Stimulated activated CD4-positive, alpha-beta T cell treated with anti-CD3 and anti-CD28 coated beads, TNF-alpha, amount 100 ng/mL, for 4 hours (primary cell): ENCODE measurements at regions not wholly inside any gene's neighbourhood (a gene's known extent, or its start where the extent isn't known, plus 50 kb on each side); places are given as distances from the start of the nearest gene placed in this dataset.

ENCODE experiments used
- DNase-seq, 3 experiments: peaks; one replicate each; pipeline ENCODE4 v3.0.0-alpha.2; 2020; ENCODE audit warnings: low read depth in 3 of 3

DNA sequence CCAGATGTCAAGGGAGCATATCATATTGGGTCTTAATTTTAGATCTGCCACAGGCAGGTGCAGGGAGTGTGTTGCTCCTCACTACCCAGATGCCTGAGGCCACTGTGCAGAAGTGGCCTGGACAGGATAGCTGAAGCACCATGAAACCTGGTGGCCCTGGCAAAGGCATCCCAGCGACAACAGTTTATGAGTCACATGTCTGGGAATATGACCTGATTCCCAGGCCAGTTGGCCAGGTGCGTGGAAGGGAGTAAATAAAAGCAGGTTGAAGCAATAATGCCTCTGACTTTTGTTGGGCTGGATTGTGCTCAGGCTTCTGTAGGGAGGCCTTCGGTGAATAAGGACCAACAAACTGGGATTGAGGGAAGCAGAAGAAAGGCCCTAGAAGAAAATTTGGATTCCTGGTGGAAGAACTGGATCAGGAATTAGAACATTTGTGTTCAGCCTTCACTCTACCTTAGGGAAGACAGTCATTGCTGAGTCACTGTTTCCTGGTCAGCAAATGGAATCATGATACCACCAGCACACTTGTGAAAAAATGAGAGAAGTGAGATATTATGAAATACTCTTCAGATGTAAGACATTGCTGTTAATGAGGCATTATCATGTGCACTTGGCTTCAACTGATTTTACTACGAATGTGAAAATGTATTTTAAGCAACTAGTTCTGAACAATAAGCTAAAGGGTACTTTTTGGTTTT is 78.4 kb upstream of the ZNF516 start:
- DNase-seq: no peak

DNA sequence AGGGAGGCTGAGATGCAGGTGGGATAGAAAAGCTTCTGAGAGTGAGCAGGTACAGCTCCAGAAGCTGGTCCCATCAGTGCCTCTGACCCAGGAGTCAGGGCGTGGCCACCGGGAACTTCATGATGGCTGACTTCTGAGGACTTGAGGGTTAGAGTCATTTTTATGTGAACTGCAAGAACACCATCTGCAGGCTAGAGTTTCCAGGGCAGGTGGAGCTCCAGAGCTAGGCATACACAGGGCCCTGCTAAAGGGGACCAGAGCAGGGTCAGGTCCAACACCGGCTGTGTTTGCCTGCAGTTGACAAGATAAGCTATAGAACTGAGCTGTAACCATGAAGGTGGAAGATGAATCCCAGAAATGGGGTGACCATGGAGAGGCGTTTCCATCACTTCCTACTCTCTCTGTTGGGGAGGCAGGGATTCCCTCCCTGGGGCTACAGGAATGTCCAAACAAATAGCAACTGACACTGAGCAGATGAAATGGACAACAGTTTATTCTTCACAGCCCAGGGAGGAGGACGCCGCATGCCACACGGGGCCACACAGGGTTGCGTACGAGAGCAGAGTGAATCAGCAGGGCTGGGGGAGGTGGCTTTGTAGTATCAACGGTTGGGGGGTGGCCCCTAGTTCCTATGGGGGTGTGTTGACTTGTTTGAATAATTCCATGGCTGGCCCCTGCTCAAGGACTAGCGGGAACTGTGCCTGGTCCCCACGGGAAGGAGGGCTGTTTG is 77.6 kb upstream of the ZNF516 start:
- DNase-seq: no peak

DNA sequence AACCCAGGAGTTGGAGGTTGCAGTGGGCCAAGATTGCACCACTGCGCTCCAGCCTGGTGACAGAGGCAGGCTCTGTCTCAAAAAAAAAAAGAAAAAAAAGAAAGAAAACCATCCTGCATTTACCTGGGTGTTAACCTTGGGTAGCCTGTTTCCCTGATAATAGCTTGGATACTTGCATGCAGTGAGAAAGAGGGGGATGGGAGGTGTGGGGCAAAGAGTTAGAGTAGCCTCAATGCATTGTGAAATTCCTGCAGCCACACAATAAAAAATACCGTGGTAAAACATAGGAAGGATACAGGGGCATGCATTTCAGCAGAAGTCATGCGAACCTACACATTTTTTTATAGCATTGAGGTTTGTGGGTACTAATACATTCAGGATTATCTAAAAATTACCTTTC is 76.6 kb upstream of the ZNF516 start:
- DNase-seq: no peak

DNA sequence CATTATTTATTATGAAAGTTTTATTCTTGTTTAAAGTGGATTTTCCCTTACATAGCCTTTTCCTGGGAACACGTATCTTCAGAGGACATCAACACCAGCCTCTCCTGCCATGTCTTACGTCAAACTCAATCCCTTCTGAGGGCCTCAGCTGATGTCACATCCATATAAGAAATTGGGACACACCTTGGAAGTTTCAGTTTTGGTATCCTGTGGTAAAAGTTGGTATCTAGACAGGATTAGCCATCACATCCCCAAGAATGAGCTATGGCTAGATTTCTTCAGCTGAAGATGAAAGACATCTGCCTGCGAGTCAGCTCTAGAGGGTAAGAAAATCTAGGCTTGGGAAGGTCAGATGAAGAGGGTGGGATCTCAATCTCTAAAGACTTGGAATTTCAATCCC is 75.8 kb upstream of the ZNF516 start:
- DNase-seq: no peak

DNA sequence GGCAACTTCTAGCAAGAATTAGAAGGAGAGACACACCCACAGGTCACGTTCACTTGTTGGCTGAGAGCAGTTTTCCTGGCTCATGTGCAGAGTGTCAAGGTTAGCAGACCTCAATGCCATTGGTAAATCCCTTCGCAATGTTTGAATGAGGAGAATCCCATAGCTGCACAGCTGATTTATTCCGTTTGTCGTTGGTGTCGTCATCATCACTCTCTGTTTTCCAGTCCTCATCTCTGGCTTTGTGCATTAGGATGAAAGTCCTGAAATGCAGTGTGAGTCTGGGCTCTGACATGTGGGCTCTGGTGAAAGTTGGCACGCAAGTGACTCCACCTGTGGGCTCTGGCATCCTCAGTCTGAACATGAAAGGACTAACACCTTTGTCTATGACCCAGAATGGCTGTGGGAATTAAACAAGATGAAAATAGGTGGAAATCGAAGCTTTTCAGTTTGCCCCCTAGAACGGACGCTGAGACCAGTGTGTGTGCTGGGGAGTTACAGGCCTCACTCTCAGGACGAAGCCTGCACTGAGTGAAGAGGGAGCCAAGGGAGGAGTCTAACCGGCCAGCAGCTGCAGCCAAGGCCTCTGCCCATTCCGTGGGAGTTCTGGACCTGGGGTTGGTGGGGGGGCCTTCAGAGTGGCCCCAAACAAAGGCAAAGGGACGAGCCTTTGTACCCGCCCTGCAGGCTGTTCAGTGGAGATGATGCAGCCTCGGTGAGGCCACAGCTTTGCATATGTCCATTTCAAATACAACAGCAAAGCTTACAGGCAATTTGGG is 74.8 kb upstream of the ZNF516 start:
- DNase-seq: no peak

DNA sequence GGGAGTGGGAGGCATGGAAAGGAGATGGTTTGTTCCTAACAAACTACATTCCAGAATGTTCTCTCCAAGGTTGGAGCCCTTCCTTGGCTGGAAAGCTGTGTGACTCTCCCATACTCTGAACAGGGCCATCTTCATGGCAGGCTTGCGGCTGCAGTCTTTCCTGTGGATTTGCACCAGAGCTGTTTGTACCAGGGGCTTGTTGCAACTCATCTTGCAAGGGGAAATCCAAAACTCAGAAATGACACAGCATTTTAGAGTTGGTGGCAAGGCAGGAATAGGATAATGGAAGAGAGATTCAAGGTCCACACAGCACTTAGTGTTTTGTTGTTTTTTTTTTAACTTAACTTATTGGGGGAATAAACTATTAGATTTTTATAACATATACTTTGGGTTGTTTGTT is 73.7 kb upstream of the ZNF516 start:
- no peak for DNase-seq

DNA sequence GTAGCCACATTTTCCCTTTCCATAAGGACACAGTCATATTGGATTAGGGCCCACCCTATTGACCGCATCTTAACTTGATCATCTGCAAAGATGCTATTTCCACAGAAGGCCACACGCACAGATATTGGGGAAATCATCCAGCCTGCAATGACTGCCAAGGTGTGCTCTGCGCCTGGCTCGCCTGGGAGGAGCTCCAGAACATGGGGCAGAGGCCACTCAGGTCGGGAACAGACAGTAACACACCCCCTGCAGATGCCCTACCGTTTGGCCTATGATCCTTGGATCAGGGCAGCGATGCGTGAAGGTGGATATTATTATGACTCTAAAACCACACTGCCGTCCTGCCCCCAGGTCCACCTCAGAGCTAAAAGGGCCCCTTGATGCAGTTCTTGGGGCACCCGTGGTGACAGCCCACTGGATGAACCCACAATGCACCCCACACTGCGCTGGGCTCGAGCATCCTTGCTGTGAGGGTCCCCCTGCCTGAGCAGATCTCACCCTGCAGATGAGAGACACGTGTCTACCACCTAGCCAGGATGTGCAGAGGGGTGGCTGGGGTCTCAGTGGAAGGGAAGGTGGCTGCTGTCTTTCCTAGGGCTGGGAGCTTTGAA is 72.9 kb upstream of the ZNF516 start:
- no peak for DNase-seq

DNA sequence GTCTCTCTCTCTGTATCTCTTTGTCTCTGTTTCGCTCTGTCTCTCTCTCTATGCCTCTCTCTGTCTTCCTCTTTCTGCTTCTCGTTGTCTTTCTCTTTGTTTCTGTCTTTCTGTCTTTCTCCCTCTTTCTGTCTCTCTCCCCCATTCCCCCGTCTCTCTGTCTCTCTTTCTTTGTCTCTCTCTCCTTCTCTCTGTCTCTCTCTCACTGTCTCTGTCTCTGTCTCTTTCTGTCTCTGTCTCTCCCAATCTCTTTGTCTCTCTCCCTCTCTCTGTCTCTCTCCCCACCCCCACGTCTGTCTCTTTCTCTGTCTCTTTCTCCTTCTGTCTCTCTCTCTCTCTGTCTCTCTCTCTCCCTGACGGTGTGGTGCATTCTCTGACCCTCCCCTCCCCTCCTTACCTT is 71.9 kb upstream of the ZNF516 start:
- DNase-seq: no peak

DNA sequence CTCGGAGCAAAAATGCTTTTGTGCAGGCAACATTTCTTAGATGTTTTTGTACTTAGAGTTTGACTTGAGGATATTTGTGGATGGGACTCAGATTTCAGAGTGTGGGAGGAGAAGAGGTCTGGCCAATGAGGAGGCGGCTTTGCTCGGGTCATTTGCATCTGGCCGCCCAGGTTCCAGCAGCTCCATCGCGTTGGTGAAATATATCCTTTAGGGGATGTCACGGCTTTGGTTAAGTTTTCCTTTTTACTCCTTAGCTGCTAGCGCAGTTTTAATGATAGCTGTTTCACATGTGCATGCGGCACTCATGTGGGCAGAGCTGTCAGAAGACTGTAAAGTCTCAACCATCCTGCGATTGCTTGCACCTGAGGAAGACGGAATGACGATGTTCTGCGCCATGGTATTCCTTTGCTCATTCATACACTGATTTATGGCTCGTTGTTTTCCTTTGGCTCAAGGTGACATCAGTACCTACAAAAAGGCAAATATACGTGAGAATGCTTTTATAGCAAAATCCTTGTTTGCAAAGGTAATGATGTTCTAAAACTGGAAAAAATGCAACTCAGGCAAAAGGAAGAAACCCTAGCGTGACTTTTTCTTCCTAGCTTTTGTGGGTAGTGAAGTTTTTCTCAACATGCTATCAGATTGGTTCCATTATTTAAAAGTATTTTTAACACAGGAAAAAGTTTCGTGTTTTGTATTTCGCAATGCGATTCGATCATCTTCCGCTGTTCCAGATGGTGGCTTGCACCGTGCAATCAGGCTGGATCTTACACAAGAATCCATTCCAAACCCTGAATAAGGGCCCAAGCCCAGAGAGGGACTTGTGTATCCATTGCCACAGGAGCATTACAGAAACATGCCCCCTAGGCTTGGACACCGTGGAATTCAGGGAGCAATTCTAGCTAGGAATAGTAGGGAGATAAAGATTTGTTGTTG is 70.5 kb upstream of the ZNF516 start:
- DNase-seq: no peak

DNA sequence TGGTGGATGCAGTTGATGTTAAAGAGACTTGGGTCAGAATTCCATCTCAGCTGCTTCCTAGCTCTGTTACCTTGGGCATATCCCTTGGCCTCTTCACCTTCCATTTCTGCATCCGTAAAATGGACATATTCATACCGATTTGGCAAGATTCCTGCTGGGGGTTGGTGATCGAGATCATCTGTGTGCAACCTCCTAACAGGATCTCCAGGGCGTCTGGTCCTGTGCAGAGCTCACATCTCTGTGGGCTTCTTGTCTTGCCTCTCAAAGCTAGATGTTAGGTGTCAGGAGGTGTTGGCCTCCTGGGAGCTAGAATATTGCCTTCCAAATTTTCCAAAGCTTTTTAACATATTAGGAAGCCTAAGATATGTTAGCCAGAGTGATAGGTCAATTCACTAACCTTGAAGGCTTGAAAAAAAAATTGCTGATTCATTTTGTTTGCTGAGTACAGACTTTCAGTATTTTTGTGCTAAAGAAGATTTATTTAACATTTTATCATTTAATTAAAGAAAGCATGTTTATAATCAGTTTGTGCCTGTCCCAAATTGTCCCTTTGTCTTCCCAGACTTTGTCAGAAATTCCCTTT is 69.7 kb upstream of the ZNF516 start:
- no peak for DNase-seq

DNA sequence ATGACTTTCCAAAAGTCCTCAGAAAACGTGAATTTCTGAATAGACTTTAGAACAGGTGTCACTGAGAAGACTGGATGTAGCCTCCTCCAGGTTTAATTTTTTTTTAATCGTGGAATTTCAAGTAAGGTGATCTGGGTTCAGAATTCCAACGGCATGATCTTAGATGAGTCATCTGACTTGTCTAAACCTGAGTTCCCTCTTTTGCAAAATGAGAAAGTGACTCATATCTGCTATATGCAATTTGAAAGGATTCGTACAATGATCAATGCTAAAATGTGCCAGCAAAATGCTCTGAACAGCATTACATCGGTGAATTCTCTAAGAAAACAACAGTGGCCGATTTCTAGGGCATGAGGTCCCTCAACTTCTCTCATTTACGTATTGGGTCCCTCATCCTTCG is 69.1 kb upstream of the ZNF516 start:
- no peak for DNase-seq

DNA sequence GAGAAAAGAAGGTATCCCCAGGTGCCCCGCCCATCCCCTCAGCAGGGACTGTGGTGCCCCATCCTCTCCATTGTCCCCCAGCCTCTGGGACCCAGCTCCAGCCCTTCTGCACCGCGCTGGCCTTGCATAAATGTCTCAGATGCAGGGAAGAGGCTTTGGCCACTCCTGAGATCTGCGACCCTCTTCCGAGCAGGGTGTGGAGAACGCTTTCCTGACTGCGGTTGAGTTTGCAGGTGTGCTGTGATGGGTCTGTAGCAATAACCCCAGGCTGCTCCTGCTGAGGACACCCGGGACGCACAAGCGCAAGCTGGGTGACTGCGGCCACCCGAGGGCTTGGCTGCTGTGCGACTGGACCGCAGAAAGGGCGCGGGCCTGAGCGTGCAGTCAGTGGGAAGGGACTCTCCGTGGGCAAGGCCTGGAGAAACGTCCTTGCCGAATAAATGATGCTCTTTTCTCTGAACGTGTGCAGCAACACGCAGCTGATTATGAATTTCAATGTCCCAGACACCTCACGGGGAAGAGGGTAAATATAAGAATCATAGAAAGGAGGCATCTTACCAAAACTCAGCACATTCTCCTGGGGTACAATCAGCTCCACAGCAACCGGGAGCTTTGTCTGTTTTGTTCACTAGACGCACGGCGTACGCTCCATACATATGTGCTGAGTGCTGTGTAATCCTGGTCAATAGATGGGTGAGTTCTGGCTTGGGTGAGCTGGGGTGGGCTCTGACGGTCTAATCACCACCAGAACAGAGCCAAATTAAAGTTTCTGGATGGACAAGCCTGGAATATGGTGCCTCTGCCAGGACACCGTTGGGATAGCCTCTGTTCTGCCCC is 67.5 kb upstream of the ZNF516 start:
- DNase-seq: no peak

DNA sequence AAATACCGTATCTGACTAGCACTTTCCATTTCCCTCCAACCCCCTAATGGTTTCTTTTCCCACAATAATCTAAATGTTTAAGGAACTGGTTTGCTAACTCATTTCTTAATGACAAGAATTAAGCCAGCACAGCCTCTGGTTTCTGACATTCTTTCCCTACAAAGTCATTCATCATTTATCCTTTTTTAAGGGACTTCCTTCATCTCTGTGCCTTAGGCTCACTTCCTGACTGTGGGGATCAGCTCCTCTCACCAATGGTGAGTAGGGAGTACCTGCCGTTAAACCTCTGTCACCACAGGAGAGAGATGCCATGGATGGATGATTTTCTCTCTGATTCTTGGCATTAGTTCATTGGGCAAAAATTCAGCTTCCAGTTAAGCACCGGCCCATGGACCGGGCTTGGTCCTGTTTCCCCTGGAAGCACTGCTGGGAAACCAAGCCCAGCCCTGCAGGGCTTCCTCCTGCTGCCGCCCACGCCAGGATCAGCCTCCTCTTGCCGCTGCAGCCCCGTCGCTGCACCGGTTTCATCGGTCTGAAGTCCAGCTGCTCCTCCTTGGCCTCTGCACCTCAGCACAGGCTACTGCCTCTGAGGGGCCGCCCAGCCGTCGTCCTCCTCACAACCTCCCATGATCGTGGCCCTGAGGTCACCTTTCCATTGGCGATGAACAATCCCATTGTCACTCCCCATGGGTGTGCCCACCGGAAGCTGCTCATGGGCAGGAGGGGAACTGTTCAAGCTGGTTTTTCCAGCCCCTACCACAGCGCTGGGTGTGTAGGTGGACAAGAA is 64.0 kb upstream of the ZNF516 start:
- DNase-seq: no peak

DNA sequence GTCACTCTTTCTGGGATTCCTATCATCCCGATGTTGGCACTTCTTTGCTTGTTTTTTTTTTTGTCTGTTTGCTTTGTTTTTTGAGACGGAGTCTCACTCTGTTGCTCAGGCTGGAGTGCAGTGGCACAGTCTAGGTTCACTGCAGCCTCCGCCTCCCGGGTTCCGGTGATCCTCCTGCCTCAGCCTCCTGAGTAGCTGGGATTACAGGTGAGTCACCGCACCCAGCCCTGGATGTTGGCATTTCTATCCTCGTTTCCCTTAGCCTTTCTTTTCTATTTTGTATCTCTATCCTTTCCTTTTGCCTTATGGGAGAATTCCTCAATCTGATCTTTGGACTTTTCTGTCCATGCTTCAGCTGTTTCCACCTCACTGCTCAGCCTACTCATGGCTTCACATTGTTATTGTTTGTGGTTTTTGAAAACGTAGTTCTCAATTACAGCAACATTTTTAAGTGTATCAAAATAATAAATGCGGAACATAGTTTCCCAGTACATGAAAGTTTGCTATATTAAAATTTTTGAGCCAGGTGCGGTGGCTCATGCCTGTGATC is 62.1 kb upstream of the ZNF516 start:
- no peak for DNase-seq

DNA sequence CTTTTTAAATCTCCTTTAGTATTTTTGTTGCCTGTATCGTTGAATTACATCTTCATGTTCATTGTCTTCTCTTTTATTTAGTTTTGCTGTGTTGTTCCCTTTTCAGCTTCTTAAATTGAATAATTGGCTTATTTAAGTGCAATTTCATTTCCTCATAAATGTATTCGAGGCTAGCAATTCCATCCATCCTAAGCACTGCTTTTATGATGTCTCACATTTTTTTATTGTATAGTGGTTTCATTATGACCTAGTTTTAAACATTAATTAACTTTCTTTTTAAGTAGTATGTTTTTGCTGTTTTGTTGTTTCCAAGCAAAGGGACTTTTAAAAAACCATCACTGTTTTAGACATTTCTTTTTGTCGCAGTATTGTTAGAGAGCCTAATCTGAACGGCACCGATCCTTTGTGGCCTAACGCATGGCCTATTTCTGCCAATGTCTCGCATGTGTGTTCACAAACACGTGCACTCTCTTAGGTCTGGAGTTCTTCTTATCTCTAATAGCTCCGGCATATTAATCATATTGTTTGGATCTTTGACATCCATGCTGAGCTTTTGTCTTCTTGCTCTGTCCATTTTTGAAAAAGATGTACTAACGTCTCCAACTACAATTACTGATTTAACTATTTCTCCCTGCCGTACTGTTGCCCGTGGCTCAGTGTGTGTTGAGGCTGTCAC is 59.6 kb upstream of the ZNF516 start:
- no peak for DNase-seq

DNA sequence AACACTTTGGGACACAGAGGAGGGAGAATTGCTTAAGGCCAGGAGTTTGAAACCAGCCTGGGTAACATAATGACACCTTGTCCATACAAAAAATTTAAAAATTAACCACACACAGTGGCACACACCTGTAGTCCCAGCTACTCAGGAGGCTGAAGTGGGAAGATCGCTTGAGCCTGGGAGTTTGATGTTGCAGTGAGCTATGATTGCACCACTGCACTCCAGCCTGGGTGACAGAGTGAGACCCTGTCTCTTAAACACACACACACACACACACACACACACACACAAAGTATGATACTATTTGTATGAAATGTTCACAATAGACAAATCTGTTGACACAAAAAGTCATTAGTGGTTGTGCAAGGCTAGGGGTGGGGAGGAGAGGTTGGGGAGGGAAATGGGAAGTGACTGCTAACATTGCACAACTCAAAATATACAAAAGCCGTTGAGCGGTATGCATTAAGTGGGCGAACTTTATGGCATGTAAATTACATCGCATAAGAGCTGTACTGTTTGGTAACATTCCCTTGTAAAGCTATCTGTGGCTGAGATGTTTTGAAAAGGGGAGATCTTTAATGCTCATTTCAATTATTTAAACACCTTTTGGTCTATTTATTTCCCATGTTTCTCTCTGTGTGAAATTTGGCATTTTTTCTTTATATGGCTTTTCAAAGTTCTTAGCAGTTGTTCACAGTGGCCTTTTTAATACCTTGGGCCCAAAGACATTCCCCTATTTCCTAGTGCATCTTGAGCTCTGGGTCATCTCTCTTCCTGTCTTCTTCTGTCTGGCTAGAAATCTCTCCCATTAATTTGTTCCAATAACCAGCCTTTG is 58.9 kb upstream of the ZNF516 start:
- DNase-seq: no peak

DNA sequence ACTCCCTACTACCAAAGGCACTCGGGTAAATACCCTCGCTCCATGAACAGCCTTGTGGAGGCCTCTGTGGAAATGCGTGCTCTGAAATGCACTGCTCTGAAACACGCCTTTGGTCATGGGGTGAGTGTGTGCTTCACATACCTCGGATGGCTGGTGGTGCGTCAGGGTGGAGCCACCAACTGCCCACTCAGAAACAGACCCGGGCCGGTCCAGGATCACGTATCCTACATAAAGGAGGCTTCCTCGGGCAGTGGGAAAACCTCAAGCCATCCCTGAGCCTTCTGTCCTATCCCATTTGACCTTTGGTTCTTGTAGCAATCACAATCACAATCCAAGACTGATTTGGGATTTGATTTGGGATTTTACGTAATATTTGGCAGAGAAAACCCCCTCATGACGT is 53.5 kb upstream of the ZNF516 start:
- no peak for DNase-seq
